DOHH2 (cell line): ENCODE measurements at regions not wholly inside any gene's neighbourhood (a gene's known extent, or its start where the extent isn't known, plus 50 kb on each side); places are given as distances from the start of the nearest gene placed in this dataset.

Source experiments
- CTCF ChIP-seq: fragments of 200-600 bp; sonication (generic); IDR thresholded peaks from one replicate; pipeline ENCODE4 v1.5.1; 2014; ENCODE audit warnings: antibody characterized with exemption, mild to moderate bottlenecking, low read depth, low read length; ENCODE audit not compliant: poor library complexity, severe bottlenecking
- EZH2phosphoT487 ChIP-seq: fragments of 200-600 bp; sonication (generic); IDR thresholded peaks from 2 replicates; pipeline ENCODE4 v1.6.1; 2017; ENCODE audit warnings: borderline replicate concordance, mild to moderate bottlenecking, antibody characterized with exemption, low read length, moderate library complexity, mixed read lengths

- TF ChIP-seq CTCF, result no peak
- TF ChIP-seq EZH2phosphoT487, result no peak
These were observed 639.3 kb downstream of the BRINP1 start for GRCh38 chr9:118729981-118730380.
